Lung (tissue), 11 donors: ENCODE measurements at regions not wholly inside any gene's neighbourhood (a gene's known extent, or its start where the extent isn't known, plus 50 kb on each side); places are given as distances from the start of the nearest gene placed in this dataset.

Experiments used
- ATAC-seq: fragments of 200-7000 bp; cut with Tn5 transposase; one replicate; pipeline ENCODE4 v1.9.1; 2020; ENCODE audit warnings: moderate number of reproducible peaks; ENCODE audit not compliant: insufficient read depth, low FRiP score
- DNase-seq, 3 donors: peaks; one replicate each; pipeline ENCODE4 v3.0.0-alpha.2; 2013 to 2017
- H3K27ac ChIP-seq, 2 donors: one replicate each; pipeline ENCODE4 v1.5.1; 2013; ENCODE audit warnings: mild to moderate bottlenecking in 2 of 2, moderate library complexity in 2 of 2, control low read depth in 1 of 2, inconsistent platforms in 1 of 2, low read depth in 1 of 2, low read length in 1 of 2
- H3K27me3 ChIP-seq, 3 donors: one replicate each; pipeline ENCODE4 v1.5.1; 2013; ENCODE audit warnings: low read length in 2 of 3; ENCODE audit not compliant: control insufficient read depth in 3 of 3, insufficient read depth in 3 of 3
- H3K36me3 ChIP-seq, 4 donors: one replicate each; pipeline ENCODE4 v1.5.1; 2013; ENCODE audit warnings: low read length in 4 of 4, mild to moderate bottlenecking in 1 of 4, moderate library complexity in 1 of 4; ENCODE audit not compliant: control insufficient read depth in 4 of 4, insufficient read depth in 4 of 4
- H3K4me1 ChIP-seq, 5 donors: one replicate each; pipeline ENCODE4 v1.5.1; 2013; ENCODE audit warnings: low read length in 5 of 5, mild to moderate bottlenecking in 2 of 5, moderate library complexity in 1 of 5; ENCODE audit not compliant: control insufficient read depth in 5 of 5, insufficient read depth in 5 of 5
- H3K4me3 ChIP-seq: one replicate; pipeline ENCODE4 v1.5.1; 2013; ENCODE audit warnings: mild to moderate bottlenecking, control low read depth, moderate library complexity
- H3K9ac ChIP-seq, 2 donors: one replicate each; pipeline ENCODE4 v1.5.1; 2013; ENCODE audit warnings: low read length in 2 of 2, control low read depth in 1 of 2; ENCODE audit not compliant: insufficient read depth in 1 of 2
- H3K9me3 ChIP-seq, 4 donors: one replicate each; pipeline ENCODE4 v1.5.1; 2013; ENCODE audit warnings: low read length in 3 of 4, mild to moderate bottlenecking in 1 of 4, moderate library complexity in 1 of 4; ENCODE audit not compliant: control insufficient read depth in 4 of 4, insufficient read depth in 3 of 4
- WGBS, 2 donors: extraction: QIAGEN DNeasy Blood & Tissue Kit; methylation state at CpG; one replicate each; pipeline ENCODE4 v1.1.7; 2013; 5-methylcytosine and 5-hydroxymethylcytosine counted together
- TF ChIP-seq, protein P1 (sequence below): IDR thresholded peaks from 2 replicates; pipeline ENCODE4 v1.5.1; 2012; ENCODE audit warnings: mild to moderate bottlenecking; ENCODE audit errors: control extremely low read depth, extremely low read depth
- donor health status: control.
- donor health status: control.
- donor health status: Bipolar disorder and iron deficiency.
- donor health status: healthy.
- donor health status: DM: yes; HTN: yes; CAD: no.

DNA sequence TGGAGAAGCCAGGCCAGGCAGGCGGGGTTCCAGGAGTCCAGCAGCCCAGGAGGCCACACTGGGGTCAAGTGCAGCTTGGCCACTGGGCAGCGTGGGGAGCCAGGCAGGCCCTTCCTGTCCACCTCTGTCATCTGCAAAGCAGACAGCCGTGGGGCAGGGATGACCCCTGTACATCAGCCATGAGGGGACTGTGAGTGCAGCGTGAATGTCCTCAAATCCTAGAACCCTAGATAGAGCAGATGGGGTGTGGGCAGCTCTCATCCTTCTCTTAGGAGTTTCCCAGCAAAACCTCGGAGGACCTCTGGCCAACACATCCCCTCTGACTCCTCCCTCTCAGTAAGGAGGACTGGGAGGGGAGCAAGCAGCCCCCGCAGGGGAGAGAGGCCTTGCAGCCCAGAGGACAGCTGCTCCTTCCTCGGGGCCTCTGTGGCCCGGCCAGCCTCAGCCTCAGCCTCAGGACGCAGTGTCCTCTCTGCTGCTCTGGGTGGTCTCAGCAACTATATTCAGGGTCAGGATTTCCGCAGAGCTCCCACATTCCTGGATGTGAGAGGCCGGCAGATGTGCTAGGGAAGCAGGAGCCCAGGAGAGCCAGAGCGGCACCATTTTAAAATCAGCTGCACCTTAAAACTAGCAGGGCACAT lies 820.5 kb downstream of the BRD1 start:
- no peaks in the 10 kb centered on the region for H3K4me1 ChIP-seq
- peaks cover 0 to 2% (median 0%) of the 10 kb centered on the region in 4 donors for H3K9me3 ChIP-seq
- 67 to 77% methylated on average over 12 of the region's 12 CpGs for WGBS, 2 donors
- TF ChIP-seq, protein P1, sequence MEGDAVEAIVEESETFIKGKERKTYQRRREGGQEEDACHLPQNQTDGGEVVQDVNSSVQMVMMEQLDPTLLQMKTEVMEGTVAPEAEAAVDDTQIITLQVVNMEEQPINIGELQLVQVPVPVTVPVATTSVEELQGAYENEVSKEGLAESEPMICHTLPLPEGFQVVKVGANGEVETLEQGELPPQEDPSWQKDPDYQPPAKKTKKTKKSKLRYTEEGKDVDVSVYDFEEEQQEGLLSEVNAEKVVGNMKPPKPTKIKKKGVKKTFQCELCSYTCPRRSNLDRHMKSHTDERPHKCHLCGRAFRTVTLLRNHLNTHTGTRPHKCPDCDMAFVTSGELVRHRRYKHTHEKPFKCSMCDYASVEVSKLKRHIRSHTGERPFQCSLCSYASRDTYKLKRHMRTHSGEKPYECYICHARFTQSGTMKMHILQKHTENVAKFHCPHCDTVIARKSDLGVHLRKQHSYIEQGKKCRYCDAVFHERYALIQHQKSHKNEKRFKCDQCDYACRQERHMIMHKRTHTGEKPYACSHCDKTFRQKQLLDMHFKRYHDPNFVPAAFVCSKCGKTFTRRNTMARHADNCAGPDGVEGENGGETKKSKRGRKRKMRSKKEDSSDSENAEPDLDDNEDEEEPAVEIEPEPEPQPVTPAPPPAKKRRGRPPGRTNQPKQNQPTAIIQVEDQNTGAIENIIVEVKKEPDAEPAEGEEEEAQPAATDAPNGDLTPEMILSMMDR: no peak
- no peak overlapping the region for H3K27ac ChIP-seq
- DNase-seq (peak in 1 of 3 donors; percentile 1), ATAC-seq (no peak)
- no peak overlapping the region for H3K4me3 ChIP-seq
- no peak overlapping the region for H3K9ac ChIP-seq
- peaks cover 0 to 5% (median 0%) of the 10 kb centered on the region in 3 donors for H3K27me3 ChIP-seq
- no peaks in the 10 kb centered on the region for H3K36me3 ChIP-seq

DNA sequence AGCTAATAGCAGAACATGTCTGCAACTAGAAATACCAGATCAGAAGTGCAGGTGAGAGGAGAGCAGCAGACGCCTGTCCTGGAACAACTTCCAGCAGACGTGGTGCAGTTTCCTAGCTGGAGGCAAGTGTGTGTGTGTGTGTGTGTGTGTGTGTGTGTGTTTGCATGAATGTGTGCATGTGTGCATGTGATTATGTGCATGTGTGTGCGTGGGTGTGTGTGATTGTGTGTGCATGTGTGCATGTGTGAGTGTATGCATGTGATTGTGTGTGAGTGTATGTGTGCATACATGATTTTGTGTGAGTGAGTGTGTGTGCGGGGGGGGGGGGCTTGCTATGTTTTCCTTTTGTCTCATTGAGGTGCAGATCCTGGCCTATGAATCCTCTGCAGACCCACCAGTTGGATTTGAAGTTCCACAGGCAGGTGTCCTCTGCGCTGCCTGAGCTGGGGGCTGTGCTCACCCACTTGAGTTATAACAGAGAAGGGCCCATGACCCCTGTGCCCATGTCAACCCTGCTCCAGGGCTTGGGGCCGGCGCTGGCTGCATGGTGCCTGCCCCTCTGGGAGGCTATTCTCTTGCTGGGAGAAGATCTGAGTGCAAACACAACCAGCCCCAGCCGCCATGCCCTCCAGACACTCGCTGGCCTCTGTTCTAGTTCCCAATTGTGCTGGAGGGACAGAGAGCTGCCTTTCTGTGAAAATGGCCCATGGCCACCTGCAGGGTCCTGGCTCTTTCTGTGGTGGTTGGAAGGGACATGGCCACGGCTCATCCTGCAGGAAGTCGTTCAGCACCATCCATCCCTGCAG lies 821.3 kb downstream of the BRD1 start:
- 80 to 84% methylated on average over 11 of the region's 11 CpGs for WGBS, 2 donors

DNA sequence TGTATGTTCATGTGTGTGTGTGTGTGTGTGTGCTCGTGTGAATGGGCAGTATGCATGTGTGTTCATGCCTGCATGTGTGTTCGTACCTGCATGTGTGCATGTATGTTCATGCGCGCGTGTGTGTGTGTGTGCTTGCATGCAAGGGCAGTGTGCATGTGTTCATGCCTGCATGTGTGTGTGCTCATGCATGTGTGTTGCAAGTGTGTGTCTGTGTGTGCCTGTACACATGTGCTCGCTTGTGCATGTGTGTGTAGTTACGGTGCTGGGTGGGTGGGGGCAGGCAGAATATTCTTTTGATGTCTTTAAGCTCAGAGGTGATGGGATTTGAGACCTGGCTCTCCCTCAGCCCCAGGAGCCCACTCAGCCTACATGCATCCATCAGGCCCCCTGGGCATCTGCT lies 822.1 kb downstream of the BRD1 start:
- H3K9ac ChIP-seq: no peak overlapping the region
- H3K4me3 ChIP-seq: no peak overlapping the region
- no peaks in the 10 kb centered on the region for H3K36me3 ChIP-seq
- H3K4me1 ChIP-seq: no peaks in the 10 kb centered on the region
- TF ChIP-seq, protein P1: no peak
- no peak for DNase-seq
- peaks cover 0 to 5% (median 0%) of the 10 kb centered on the region in 3 donors for H3K27me3 ChIP-seq
- no peak for ATAC-seq
- no peak overlapping the region for H3K27ac ChIP-seq
- 77 to 83% methylated on average over 7 of the region's 7 CpGs for WGBS, 2 donors
- H3K9me3 ChIP-seq: peaks cover 0 to 8% (median 0%) of the 10 kb centered on the region in 4 donors

More for the DNA sequence above, 821.3 kb downstream of the BRD1 start:
- peaks cover 0 to 8% (median 0%) of the 10 kb centered on the region in 4 donors for H3K9me3 ChIP-seq
- ATAC-seq: no peak
- peaks cover 0 to 5% (median 0%) of the 10 kb centered on the region in 3 donors for H3K27me3 ChIP-seq
- TF ChIP-seq, protein P1: no peak
- no peaks in the 10 kb centered on the region for H3K4me1 ChIP-seq
- no peak overlapping the region for H3K27ac ChIP-seq
- H3K9ac ChIP-seq: no peak overlapping the region
- no peak for DNase-seq
- H3K4me3 ChIP-seq: no peak overlapping the region
- no peaks in the 10 kb centered on the region for H3K36me3 ChIP-seq
